ENCODE measurements at regions not wholly inside any gene's neighbourhood (a gene's known extent, or its start where the extent isn't known, plus 50 kb on each side); places are given as distances from the start of the nearest gene placed in this dataset.
A peak's percentile ranks its signal among the peaks of the same experiment; 100 is the strongest.
"Not testable (repeated sequence)": the region's sequence is repeated elsewhere in the genome, so short reads cannot be mapped to it uniquely, and the experiment has no call there.

DNA sequence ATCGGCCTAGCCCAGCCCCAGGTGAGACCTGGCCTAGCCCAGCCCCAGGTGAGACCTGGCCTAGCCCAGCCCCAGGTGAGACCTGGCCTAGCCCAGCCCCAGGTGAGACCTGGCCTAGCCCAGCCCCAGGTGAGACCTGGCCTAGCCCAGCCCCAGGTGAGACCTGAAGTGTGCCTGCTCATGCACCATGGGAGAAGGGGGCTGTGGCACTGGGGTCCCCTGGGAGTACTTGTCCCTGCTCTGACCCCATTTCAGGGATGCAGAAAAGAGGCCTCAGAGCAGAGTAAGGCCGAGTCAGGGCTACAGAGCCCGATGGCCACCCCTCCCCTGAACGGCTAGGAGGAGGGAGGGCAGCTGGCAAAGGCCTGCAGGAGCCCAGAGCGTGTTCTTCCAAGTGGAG, 129.6 kb downstream of the CRYBB2 start:
- DNase-seq (ENCODE audit: low read depth in 1 of 2, low spot score in 1 of 2): not testable (repeated sequence)

DNA sequence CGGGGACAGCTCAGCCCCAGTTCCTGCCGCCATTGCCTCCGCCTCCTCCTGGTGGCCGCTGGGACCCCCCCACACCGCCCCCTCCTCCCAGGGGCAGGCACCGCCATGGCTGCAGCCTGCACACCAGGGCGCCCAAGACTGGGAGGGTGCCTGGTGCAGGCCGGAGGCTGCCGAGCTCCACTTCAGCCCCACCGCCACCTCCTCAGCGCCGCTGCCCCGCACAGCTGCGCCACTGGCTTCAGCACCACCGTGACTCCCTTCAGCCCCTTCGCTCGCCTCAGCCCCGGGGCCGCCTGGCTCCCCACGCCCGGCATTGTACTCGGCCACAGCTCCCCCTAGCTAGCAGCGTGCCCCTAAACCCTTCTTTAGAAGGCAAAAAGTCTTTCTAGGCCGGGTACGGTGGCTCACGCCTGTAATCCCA, 131.1 kb downstream of the CRYBB2 start:
- DNase-seq (ENCODE audit: low read depth in 1 of 2, low spot score in 1 of 2): no peak

DNA sequence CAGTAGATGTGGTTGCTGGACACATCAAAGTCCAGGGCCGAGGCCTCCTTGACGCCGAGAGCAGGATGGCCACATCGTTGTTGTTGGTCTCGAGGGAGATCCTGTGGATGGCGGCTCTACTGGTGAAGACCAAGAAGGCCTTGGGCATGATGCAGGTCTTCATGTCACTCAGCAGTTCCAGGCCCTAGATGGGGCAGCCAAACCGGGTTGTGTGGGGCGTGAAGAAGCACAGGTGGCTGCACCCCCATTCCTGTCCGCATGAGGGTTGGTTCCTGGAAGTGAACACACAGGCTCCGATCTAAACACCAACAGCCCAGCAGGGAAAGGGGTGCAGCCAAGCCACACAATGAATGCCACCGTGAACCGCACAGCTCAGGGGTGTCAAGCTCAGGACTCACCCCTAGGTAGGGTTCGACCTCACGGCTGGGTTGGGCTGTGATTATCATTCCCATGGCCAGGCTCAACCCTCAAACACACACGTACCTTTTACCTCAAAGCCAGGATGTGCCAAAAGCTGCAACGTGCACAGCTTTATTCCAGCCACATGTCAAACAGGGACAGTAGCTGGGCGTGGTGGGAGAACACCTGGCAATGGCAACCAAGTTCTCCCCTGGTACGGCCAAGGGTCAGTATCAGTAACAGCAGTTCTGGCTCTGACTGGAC, 132.3 kb downstream of the CRYBB2 start:
- no peak for DNase-seq (ENCODE audit: low read depth in 1 of 2, low spot score in 1 of 2)

DNA sequence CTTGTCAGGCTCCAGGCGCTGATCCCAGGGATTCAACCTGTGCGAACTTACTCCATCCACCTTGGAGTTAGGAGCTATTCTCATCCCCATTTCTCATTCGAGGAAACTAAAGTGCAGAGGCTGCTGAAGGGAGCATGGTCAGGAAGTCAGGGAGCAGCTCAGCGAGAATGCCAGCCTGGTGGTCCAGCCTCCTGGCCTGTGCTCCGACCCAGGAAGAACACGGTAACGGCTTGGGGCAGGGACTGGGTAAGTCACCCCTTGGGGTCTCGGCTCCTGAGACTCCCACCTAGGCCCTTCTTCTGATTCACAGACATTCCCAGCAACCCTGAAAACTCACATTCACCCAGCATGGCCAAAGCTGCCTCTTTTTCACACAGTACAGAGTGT, 132.8 kb downstream of the CRYBB2 start:
- DNase-seq (ENCODE audit: low read depth in 1 of 2, low spot score in 1 of 2): no peak

DNA sequence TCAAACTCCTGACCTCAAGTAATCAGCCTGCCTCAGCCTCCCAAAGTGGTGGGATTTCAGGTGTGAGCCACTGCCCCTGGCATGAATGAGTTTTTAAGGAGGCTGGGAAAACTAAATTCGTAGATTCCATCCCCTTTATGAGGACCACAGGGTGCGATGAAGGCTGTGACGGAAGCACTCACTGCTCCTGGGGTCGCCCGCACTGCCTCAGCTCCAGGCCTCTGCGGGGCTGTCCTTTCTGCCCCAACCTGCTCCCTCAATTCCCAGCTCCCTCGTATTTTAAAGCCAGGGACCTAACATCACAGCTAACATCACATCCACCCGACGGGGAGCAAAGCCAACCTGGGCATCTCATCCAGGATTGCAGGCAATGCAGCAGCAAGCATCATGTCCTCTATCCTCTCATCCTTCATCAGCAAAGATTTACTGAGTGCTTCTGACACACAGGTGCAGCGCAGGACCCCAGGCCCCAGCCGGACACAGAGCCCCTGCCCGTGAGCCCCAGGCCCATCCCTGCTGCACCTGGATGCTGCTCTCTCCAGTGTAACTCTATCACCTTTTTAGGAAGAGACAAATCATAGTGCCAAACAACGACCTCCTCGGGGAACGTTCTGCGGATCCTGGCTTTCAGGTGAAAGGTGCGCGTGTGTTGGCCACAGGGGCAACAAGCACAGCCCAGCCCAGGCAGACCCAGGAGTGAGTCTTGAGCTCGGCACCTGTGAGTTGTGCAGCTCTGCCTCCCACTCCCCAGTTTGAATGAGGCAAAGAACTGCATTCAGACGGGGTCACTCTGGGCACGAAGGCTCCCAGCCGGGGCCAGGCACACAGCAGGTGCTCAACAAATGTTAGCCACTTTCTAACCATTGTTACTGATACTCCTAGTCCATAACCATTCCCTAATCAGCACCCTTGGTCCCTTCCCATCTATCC, 134.3 kb downstream of the CRYBB2 start:
- DNase-seq (ENCODE audit: low read depth in 1 of 2, low spot score in 1 of 2): no peak

DNA sequence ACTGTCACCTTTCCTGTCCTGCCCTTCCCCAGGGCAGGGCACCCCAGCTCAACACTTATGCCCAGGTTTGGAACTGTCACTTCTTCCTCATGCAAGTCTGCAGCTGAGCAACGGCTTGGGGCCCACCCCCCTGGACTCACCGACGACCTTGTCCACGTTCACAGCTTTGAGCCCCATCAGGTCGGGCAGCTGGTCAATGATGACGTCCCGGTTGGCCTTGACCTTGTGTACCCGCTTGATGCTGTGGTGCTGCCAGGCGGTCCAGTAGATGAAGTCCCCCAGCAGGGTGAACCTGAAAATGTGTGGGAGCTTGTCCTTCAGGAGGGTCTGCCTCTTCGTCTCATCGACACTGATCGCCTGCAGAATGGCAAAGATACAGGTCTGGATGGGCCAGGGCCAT, 135.0 kb downstream of the CRYBB2 start:
- no peak for DNase-seq (ENCODE audit: low read depth in 1 of 2, low spot score in 1 of 2)

DNA sequence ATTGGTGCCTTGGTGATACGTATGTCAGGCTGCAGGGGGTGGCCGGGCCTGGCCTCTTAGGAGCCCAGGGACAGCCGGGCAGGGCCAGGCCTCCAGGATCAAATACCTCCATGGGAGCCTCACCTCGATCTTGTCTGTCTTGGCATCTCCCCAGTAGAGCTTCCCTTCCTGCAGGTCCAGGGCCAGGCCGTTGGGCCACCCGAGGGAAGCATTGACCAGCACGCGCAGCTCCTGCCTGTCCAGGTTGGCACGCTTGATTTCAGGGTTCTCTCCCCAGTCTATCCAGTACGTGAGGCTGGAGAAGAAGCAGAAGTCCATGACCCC, 137.7 kb downstream of the CRYBB2 start:
- DNase-seq (ENCODE audit: low read depth in 1 of 2, low spot score in 1 of 2): no peak

DNA sequence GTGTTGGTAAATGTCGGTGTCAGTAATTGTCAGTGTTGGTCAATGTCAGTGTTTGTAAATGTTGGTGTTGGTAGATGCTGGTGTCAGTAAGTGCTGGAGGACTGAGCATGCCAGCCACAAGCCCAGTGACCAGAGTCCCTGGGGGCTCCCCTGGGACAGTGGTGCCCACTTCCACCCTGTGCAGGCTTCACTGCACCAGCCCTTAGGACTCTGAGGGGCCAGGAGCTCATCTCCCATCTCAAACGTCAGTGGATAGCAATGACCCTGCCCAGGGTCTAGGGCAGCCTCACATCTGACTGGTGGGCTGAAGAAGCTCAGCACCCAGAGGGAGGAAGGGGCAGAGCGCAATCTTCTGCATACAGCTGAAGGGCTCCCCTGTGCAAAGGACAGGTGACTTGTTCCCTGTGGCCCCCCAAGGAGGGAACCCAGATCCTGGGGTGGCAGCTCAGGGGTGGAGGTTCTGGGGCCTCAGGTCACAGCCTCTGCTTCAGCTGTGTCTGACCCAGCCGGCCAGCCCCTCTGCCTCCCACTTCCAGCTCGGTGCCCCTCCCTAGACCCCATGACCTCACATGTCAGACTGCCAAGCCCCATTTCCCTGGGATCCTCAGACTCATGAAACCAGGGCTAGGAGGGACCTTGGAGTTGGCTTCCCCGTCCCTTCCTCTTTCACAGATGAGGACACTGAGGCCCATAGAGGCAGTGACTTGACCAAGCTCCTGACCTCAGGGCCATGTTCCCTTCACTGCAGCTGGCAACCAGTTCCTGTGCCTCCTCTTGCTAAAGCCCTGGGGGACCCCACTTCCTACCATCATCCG, 138.4 kb downstream of the CRYBB2 start:
- DNase-seq (ENCODE audit: low read depth in 1 of 2, low spot score in 1 of 2): no peak

DNA sequence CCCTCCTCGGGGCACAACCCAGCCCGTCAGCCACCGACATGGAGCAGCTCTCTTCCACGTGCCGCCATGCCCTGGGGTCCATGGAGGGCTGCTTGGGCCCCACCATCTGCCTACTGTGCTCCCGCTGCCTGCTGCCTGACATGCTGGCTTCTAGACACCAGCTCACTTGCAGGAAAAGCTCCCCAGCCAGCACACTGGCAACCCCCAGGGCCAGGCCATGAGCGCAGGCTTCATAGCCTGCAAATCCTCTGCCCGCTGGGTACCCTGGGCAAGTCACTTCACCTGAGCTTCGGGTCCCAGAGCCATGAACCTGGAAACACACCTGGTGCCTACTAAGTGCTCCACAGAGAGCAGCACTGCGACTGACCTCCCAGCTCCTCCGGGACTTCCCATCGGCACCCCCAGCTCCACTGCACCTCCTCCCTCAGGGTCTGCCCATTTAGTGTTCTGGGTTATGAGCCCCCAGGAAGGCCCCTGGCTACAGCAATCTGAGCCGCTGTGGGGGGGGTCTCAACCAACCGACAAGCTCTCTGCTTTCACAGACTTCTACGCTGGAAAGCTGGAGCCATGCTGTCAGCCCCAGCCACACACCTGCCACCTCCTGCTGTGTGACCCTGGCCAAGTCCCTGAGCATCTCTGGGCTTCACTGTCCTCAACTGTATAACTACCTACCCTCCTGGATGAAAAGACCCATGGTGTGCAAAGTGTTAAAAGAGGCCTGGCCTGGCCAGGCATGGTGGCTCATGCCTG, 139.2 kb downstream of the CRYBB2 start:
- no peak for DNase-seq (ENCODE audit: low read depth in 1 of 2, low spot score in 1 of 2)

DNA sequence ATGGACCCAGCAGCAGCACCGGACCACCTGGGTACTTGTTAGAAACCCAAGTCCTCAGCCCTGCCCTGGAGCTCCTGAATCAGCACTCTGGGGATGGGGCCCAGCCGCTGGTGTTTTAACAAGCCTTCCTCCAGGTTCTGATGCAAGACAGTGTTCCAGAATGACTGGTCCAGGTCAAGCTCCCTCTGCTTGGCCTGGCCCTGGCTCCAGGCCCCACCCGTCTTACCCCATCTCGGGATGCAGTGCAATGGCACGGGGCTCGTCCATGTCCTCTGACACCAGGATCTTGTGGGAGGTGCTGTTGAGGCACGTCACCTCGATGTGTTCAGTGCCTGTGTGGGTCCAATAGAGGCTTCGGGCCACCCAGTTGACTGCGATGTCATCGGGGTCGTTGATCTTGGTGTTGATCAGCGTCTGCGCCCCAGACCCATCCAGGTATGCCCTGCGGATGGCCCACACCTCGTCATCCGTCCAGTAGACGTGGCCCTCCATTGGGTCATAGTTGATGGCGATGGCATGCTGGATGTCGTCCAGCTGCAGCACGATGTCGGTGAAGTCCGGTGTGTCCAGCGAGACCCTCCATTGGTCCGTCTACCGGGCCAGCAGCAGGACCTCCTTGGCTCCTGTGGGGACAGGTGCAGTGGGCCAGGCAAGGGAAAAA, 140.3 kb downstream of the CRYBB2 start:
- no peak for DNase-seq (ENCODE audit: low read depth in 1 of 2, low spot score in 1 of 2)

DNA sequence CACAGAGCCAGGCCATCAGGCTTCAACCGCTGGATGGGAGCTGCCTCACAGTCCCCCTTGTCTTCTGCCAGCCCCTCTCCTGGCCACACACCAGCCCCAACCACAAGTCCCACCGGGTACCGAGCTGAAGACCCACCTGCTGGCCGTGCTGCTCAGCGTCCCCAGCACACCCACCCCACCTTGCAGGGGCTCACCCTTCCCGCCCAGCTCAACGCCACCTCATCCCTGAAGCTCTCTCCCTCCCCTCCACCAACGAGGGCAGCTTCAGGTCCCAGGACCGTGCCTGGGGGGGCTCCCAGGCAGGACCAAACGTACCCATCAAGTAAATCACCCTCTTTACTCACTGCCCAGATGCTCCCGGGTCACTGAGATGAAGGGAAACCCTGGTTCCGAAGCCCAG, 141.0 kb downstream of the CRYBB2 start:
- DNase-seq (ENCODE audit: low read depth in 1 of 2, low spot score in 1 of 2): no peak

DNA sequence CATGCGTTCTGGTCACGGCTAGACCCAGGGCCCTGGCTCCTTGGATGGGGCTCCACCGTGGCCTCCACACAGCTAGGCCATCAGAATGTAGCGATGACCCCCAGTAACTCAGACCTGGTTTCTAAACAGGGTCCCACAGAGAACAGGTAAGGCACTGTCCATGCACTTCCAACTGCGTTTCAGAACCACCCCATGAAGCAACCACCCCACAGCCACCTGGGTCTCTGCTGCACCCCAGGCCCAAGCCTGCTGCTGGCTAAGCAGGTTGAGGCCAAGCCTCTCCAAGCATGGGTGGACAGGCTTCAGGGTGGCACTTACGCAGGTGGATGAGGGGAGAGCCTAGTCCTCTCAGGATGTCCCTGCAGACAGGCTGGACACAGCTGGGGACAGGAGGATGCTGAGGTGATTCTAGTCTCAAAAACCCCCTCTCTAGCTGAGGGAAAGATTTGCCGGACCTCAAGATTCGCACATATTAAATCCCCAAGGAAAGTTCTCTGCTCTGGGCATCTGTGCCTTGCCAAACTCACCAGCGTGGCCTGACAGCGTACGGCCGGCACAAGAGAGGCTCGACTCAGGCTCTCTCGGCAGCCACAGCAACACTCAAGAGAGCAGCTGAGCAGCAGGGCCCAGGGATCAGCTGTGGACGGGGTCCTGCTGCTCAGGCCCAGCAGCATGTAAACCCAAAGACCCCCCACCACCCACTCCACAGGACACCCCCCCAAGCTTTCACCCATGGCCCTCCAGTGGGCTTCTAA, 141.6 kb downstream of the CRYBB2 start:
- no peak for DNase-seq (ENCODE audit: low read depth in 1 of 2, low spot score in 1 of 2)

DNA sequence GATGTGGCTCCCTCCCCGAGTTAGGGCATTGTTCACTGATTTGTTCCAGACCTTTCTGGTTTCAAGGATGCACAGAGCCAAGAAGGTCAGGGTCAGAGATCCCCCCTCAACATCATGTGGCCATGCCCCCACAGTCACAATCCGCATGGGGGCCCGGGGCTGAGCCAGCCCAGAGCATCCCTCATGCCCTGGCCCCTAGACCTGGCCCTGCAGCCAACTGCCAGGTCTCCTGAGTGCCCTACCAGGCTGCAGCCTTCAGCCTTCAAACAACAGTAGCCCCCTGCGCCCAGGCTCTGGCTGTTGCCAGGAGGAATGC, 142.4 kb downstream of the CRYBB2 start:
- no peak for DNase-seq (ENCODE audit: low read depth in 1 of 2, low spot score in 1 of 2)

DNA sequence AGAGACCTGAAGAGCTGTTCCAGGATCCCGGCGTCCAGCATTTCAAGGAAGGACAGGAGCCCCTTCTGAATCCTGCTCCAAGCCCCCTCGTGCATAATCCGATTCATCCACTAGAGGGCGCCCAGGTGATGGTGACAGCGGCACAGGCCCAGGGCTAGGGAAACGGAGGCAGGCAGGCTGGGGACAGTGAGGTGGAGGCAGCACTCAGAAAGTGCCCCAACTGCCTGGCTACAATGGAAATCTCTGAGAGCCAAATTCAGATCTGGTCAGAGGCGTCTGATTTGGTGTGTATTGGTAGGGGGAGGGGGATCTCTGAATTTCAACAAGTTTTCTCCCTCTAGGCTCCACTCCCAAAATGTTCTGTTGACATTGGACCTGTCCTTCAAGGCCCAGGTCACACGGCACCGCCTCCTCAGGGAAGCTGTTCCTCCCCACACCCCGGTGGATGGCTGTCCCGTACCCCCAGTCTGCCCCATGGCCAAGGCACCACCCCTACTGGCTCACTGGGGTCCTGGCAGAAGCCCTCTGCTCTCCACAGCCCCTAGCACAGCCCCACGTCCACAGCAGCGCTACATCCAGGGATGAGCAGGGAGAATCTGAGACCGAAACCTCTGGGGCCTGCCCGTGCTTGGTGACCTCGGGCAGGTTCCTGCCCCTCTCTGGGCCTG, 142.9 kb downstream of the CRYBB2 start:
- DNase-seq (ENCODE audit: low read depth in 1 of 2, low spot score in 1 of 2): peak; percentile 56 to 66

DNA sequence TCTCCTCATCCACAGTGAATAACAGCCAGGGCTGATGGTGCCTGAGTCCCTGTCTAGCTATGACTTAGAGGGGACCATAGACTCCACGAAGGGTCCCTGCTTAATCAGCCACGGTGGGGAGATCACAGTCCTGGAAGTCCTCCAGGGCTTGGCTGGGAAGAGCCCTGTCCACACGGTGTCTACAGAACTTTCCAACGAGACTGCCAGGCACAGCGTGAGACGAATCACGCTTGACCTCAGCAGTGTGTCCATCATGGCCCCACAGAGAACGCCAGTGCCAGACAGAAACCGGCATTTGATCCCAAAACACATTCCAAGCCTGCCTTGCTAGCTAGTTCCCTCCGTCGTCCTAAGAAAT, 143.4 kb downstream of the CRYBB2 start:
- no peak for DNase-seq (ENCODE audit: low read depth in 1 of 2, low spot score in 1 of 2)

DNA sequence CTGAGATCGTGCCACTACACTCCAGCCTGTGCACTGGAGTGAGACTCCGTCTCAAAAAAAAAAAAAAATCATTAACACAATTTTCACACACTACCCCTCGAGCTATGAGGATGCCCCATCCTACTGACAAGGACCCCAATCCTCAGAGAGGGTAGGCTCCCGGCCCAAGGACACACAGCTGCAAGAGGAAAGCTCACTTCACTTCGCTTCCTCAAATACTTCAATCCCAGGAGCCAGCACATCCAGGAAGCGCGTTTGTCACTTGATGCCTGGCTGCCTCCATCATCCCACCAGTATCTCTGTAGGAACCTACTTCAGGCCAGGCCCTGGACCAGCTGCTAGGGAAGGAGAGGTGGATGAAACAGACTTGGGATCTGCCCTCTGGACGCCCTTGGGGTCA, 144.0 kb downstream of the CRYBB2 start:
- no peak for DNase-seq (ENCODE audit: low read depth in 1 of 2, low spot score in 1 of 2)

DNA sequence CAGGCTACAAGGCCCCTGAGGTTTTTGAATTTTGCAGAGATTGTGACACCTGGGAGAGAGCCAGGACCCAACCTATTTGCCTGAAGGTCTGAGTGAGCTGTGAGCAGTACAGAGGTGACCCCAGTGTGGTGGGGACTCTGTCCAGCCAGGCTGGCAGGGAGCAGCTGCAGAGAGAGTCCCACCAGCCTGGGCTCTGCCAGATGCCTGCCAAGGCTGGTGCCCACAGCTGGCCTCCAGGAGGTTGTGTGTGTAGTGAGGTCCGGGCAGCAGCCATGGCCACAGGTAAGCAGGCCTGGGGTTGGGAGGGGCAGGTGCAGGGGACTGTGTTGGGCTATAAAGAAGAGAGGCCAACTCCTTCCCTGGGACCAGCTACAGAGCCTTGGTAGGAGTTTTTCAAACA, 144.8 kb downstream of the CRYBB2 start:
- DNase-seq (ENCODE audit: low read depth in 1 of 2, low spot score in 1 of 2): no peak

DNA sequence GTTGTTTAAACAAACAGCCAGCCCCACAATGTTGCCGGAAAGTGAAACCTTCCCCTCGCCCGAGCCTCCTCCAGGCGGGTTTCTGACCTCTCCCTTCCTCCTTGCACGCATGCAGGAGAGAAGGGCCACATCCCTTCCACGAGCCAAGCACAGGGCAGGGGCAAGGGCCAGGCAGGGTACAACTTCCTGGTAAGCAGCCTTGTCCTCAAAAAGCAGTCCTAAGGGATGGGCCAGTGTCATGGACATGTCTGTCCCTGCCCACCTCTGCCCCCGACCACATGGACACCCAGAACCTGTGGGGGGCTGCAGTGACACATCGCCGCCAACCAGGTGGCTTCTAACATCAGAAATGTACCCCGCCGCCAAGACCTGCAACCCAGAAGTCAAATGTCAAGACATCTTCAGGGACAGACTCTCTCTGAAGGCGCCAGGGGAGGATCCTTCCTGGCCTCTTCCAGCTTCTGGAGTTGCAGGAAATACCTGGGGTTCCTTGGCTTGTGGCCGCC, 145.3 kb downstream of the CRYBB2 start:
- no peak for DNase-seq (ENCODE audit: low read depth in 1 of 2, low spot score in 1 of 2)

DNA sequence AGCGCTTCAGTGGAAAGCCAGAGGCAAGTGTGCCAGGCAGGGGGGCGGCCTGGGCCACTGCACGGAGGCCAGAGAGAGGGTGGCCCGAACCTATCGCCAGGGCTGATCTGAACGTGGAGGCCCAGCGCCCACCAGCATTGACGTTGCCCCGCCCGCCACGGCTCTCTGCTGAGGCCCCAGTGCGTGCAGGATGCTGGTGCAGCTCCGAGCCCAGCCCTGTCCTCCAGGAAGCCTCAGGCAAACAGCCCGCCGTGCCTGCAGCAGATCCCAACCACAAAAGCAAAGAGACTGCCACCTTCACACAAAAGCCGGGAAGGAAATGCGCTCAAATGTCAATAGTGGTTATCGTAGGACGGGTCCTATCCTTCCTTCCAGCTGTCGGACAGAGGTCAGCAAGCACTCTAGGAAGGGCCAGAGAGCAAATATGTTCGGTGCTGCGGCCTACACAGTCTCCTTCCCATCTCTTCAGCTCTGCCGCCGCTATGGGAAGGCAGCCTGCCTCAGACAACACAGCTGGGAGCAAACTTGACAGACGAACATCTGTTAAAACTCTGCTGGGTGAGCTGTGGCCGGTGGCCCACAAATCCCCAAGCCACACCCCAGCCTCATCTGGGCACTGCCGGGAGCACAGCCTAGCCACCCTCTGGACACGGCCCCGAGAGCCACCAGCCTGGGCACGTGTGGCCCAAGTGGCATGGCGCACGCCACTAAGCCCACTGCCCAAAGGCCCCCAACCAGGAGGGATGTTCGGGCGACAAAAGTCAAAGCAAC, 146.2 kb downstream of the CRYBB2 start:
- no peak for DNase-seq (ENCODE audit: low read depth in 1 of 2, low spot score in 1 of 2)
